Liver (tissue), 8 donors: ENCODE measurements at regions not wholly inside any gene's neighbourhood (a gene's known extent, or its start where the extent isn't known, plus 50 kb on each side); places are given as distances from the start of the nearest gene placed in this dataset.
"Not testable (repeated sequence)": the region's sequence is repeated elsewhere in the genome, so short reads cannot be mapped to it uniquely, and the experiment has no call there.

Experiments used
- DNase-seq: peaks from one replicate; pipeline ENCODE4 v3.0.0-alpha.2; 2017; ENCODE audit warnings: low spot score
- H3K27ac ChIP-seq, 2 donors: one replicate each; pipeline ENCODE4 v1.7.0; 2013; ENCODE audit warnings: inconsistent platforms in 2 of 2, low read length in 2 of 2, control low read depth in 1 of 2, low read depth in 1 of 2, mild to moderate bottlenecking in 1 of 2
- H3K27me3 ChIP-seq, 4 donors: one replicate each; pipeline versions ENCODE4 v1.6.1 to v1.7.0; 2013; ENCODE audit warnings: low read length in 3 of 4, inconsistent platforms in 1 of 4, mild to moderate bottlenecking in 1 of 4, moderate library complexity in 1 of 4; ENCODE audit not compliant: control insufficient read depth in 4 of 4, insufficient read depth in 4 of 4
- H3K36me3 ChIP-seq, 4 donors: one replicate each; pipeline versions ENCODE4 v1.6.1 to v1.7.0; 2013; ENCODE audit warnings: low read length in 3 of 4, mild to moderate bottlenecking in 3 of 4, low read depth in 1 of 4, moderate library complexity in 1 of 4; ENCODE audit not compliant: control insufficient read depth in 4 of 4, insufficient read depth in 3 of 4
- H3K4me1 ChIP-seq, 4 donors: one replicate each; pipeline versions ENCODE4 v1.6.1 to v1.7.0; 2013; ENCODE audit warnings: low read length in 3 of 4, mild to moderate bottlenecking in 3 of 4, moderate library complexity in 1 of 4; ENCODE audit not compliant: control insufficient read depth in 4 of 4, insufficient read depth in 4 of 4
- H3K4me3 ChIP-seq, 3 donors: one replicate each; pipeline versions ENCODE4 v1.6.1 to v1.7.0; 2013; ENCODE audit warnings: low read length in 3 of 3, control low read depth in 1 of 3, low read depth in 1 of 3, mild to moderate bottlenecking in 1 of 3
- H3K9ac ChIP-seq, 2 donors: one replicate each; pipeline ENCODE4 v1.7.0; 2013; ENCODE audit warnings: low read length in 2 of 2, mild to moderate bottlenecking in 2 of 2, moderate library complexity in 2 of 2, control low read depth in 1 of 2, low read depth in 1 of 2
- H3K9me3 ChIP-seq, 4 donors: one replicate each; pipeline versions ENCODE4 v1.6.1 to v1.7.0; 2013; ENCODE audit warnings: low read length in 3 of 4; ENCODE audit not compliant: control insufficient read depth in 4 of 4
- ATF3 ChIP-seq: IDR thresholded peaks from 2 replicates; pipeline ENCODE4 v1.6.1; 2016; ENCODE audit warnings: antibody characterized with exemption
- CTCF ChIP-seq: fragments of 150-350 bp; IDR thresholded peaks from 2 replicates; pipeline ENCODE4 v1.5.1; 2017; ENCODE audit warnings: improper control_type of control experiment, low read depth, low read length; ENCODE audit not compliant: missing input control
- EGR1 ChIP-seq, 2 donors: IDR thresholded peaks; 2 replicates each; pipeline ENCODE4 v1.6.1; 2016 to 2018; ENCODE audit warnings: antibody characterized with exemption in 2 of 2, low read depth in 2 of 2
- FOXA1 ChIP-seq: IDR thresholded peaks from 2 replicates; pipeline ENCODE4 v1.6.1; 2016; ENCODE audit warnings: antibody characterized with exemption
- FOXA2 ChIP-seq: IDR thresholded peaks from 2 replicates; pipeline ENCODE4 v1.6.1; 2016; ENCODE audit warnings: antibody characterized with exemption
- GABPA ChIP-seq, 2 donors: IDR thresholded peaks in 1 of 2; conservative IDR thresholded peaks in 1 of 2; 2 replicates each; pipeline ENCODE4 v1.6.1; 2016; ENCODE audit warnings: antibody characterized with exemption in 2 of 2, mild to moderate bottlenecking in 1 of 2, moderate library complexity in 1 of 2
- HNF4A ChIP-seq, 2 donors: conservative IDR thresholded peaks; 2 replicates each; pipeline ENCODE4 v1.6.1; 2016; ENCODE audit warnings: antibody characterized with exemption in 2 of 2, mild to moderate bottlenecking in 2 of 2
- HNF4G ChIP-seq: IDR thresholded peaks from 2 replicates; pipeline ENCODE4 v1.6.1; 2016; ENCODE audit warnings: antibody characterized with exemption
- JUND ChIP-seq, 2 donors: IDR thresholded peaks; 2 replicates each; pipeline ENCODE4 v1.6.1; 2016; ENCODE audit warnings: antibody characterized with exemption in 2 of 2
- MAX ChIP-seq: IDR thresholded peaks from 2 replicates; pipeline ENCODE4 v1.6.1; 2016; ENCODE audit warnings: antibody characterized with exemption
- NR2F2 ChIP-seq: IDR thresholded peaks from 2 replicates; pipeline ENCODE4 v1.6.1; 2016; ENCODE audit warnings: antibody characterized with exemption
- RAD21 ChIP-seq, 2 donors: IDR thresholded peaks; 2 replicates each; pipeline ENCODE4 v1.6.1; 2016; ENCODE audit warnings: antibody characterized with exemption in 2 of 2, mild to moderate bottlenecking in 2 of 2
- SP1 ChIP-seq: IDR thresholded peaks from 2 replicates; pipeline ENCODE4 v1.6.1; 2018; ENCODE audit warnings: antibody characterized with exemption, mild to moderate bottlenecking
- TAF1 ChIP-seq: conservative IDR thresholded peaks from 2 replicates; pipeline ENCODE4 v1.6.1; 2016; ENCODE audit warnings: antibody characterized with exemption, mild to moderate bottlenecking
- YY1 ChIP-seq: IDR thresholded peaks from 2 replicates; pipeline ENCODE4 v1.6.1; 2016; ENCODE audit warnings: antibody characterized with exemption, mild to moderate bottlenecking
- ZBTB33 ChIP-seq: IDR thresholded peaks from 2 replicates; pipeline ENCODE4 v1.6.1; 2016; ENCODE audit warnings: antibody characterized with exemption
- WGBS: extraction: QIAGEN DNeasy Blood & Tissue Kit; methylation state at CpG from one replicate; pipeline ENCODE4 v1.1.7; 2013; 5-methylcytosine and 5-hydroxymethylcytosine counted together
- donor health status: healthy.
- donor health status: healthy.
- donor health status: healthy.
- donor health status: healthy.
- donor health status: healthy.

GRCh38 chr12:46657453-46658411, 168.1 kb downstream of the SLC38A4 start:
- no peak for DNase-seq
- H3K4me1 ChIP-seq = no peaks in the 10 kb centered on the region
- no peaks in the 10 kb centered on the region for H3K27me3 ChIP-seq
- no peaks in the 10 kb centered on the region for H3K36me3 ChIP-seq
- WGBS = 86% methylated on average over 4 of the region's 4 CpGs
- H3K9ac ChIP-seq = no peak overlapping the region
- no peaks in the 10 kb centered on the region for H3K9me3 ChIP-seq
- no peak overlapping the region for H3K4me3 ChIP-seq
- no peak for TF ChIP-seq HNF4A (conservative IDR thresholded peaks at IDR 0.05)
- TF ChIP-seq ZBTB33 = no peak
- TF ChIP-seq TAF1 = no peak
- TF ChIP-seq YY1 = no peak
- TF ChIP-seq SP1 = no peak
- no peak for TF ChIP-seq EGR1 (IDR thresholded peaks at IDR 0.05; ENCODE audit: low read depth in 2 of 2)
- TF ChIP-seq NR2F2 = no peak
- TF ChIP-seq MAX = no peak
- no peak for TF ChIP-seq GABPA (IDR thresholded peaks at IDR 0.05 in 1 of 2, conservative IDR thresholded peaks at IDR 0.05 in 1 of 2)
- TF ChIP-seq FOXA1 = no peak
- no peak for TF ChIP-seq RAD21 (IDR thresholded peaks at IDR 0.05)
- no peak for TF ChIP-seq CTCF
- no peak overlapping the region for H3K27ac ChIP-seq

- H3K27me3 ChIP-seq, H3K27ac ChIP-seq, H3K4me1 ChIP-seq, H3K4me3 ChIP-seq, DNase-seq, H3K9me3 ChIP-seq, H3K36me3 ChIP-seq, H3K9ac ChIP-seq: not testable (repeated sequence)
- 98% methylated on average over 3 of the region's 3 CpGs for WGBS
These were observed 169.8 kb downstream of the SLC38A4 start for GRCh38 chr12:46655984-46656383.

GRCh38 chr12:46653311-46653710, 172.5 kb downstream of the SLC38A4 start:
- no peaks in the 10 kb centered on the region for H3K36me3 ChIP-seq
- no peaks in the 10 kb centered on the region for H3K4me1 ChIP-seq
- H3K9ac ChIP-seq = no peak overlapping the region
- no peak for DNase-seq
- no peaks in the 10 kb centered on the region for H3K9me3 ChIP-seq
- no peak overlapping the region for H3K27ac ChIP-seq
- WGBS = 90% methylated on average over 2 of the region's 2 CpGs
- H3K27me3 ChIP-seq = no peaks in the 10 kb centered on the region
- H3K4me3 ChIP-seq = no peak overlapping the region
- TF ChIP-seq TAF1 (no peak), SP1 (no peak), CTCF (no peak), ATF3 (no peak), EGR1 (IDR thresholded peaks at IDR 0.05; ENCODE audit: low read depth in 2 of 2) (no peak), ZBTB33 (no peak), GABPA (IDR thresholded peaks at IDR 0.05 in 1 of 2, conservative IDR thresholded peaks at IDR 0.05 in 1 of 2) (no peak), FOXA1 (no peak), HNF4A (conservative IDR thresholded peaks at IDR 0.05) (no peak), NR2F2 (no peak), RAD21 (IDR thresholded peaks at IDR 0.05) (no peak), JUND (IDR thresholded peaks at IDR 0.05) (no peak), FOXA2 (no peak), HNF4G (no peak)
